SH-SY5Y (cell line): ENCODE measurements at regions not wholly inside any gene's neighbourhood (a gene's known extent, or its start where the extent isn't known, plus 50 kb on each side); places are given as distances from the start of the nearest gene placed in this dataset.

Source experiments
- GATA2 ChIP-seq: IDR thresholded peaks from 2 replicates; pipeline ENCODE4 v1.6.1; 2011; ENCODE audit warnings: mild to moderate bottlenecking, low read depth, low read length
- GATA3 ChIP-seq: IDR thresholded peaks from 2 replicates; pipeline ENCODE4 v1.6.1; 2011; ENCODE audit warnings: low read depth, mild to moderate bottlenecking, low read length, moderate library complexity

- no peak for TF ChIP-seq GATA2
- no peak for TF ChIP-seq GATA3
Observed at GRCh38 chr1:95734560-95734959, 500.6 kb downstream of the RWDD3 start.

- no peak for TF ChIP-seq GATA3
- no peak for TF ChIP-seq GATA2
Observed at GRCh38 chr1:95742591-95743089, 508.6 kb downstream of the RWDD3 start.

- TF ChIP-seq GATA2 = no peak
- TF ChIP-seq GATA3 = no peak
Observed at GRCh38 chr1:95744731-95745130, 510.7 kb downstream of the RWDD3 start.

- TF ChIP-seq GATA2 (no peak), GATA3 (no peak)
Observed at GRCh38 chr1:95752515-95753381, 518.7 kb downstream of the RWDD3 start.

GRCh38 chr1:95753382-95754016, 519.5 kb downstream of the RWDD3 start:
- TF ChIP-seq GATA3 (no peak), GATA2 (no peak)

GRCh38 chr1:95754412-95754811, 520.4 kb downstream of the RWDD3 start:
- TF ChIP-seq GATA3 (no peak), GATA2 (no peak)

- TF ChIP-seq GATA3 = no peak
- TF ChIP-seq GATA2 = no peak
Observed at GRCh38 chr1:95766036-95766435, 532.0 kb downstream of the RWDD3 start.

GRCh38 chr1:95770581-95770980, 536.6 kb downstream of the RWDD3 start:
- TF ChIP-seq GATA2 (no peak), GATA3 (no peak)

- TF ChIP-seq GATA2 = no peak
- no peak for TF ChIP-seq GATA3
Observed at GRCh38 chr1:95778217-95778616, 544.2 kb downstream of the RWDD3 start.

GRCh38 chr1:95780836-95781235, 546.8 kb downstream of the RWDD3 start:
- TF ChIP-seq GATA3 (no peak), GATA2 (no peak)

GRCh38 chr1:95790136-95790535, 556.1 kb downstream of the RWDD3 start:
- TF ChIP-seq GATA2 (no peak), GATA3 (no peak)

GRCh38 chr1:95793893-95794292, 559.9 kb downstream of the RWDD3 start:
- no peak for TF ChIP-seq GATA3
- no peak for TF ChIP-seq GATA2

- no peak for TF ChIP-seq GATA3
- TF ChIP-seq GATA2 = no peak
Observed at GRCh38 chr1:95806171-95806570, 572.2 kb downstream of the RWDD3 start.

GRCh38 chr1:95809391-95809790, 575.4 kb downstream of the RWDD3 start:
- TF ChIP-seq GATA2 = no peak
- TF ChIP-seq GATA3 = 0 out of 2 replicates have a peak, but pooled peaks have one; percentile 17

GRCh38 chr1:95815511-95815910, 581.5 kb downstream of the RWDD3 start:
- TF ChIP-seq GATA3 (no peak), GATA2 (no peak)
